VCaP (cell line): ENCODE measurements at regions not wholly inside any gene's neighbourhood (a gene's known extent, or its start where the extent isn't known, plus 50 kb on each side); places are given as distances from the start of the nearest gene placed in this dataset.

Experiments used
- H3K27ac ChIP-seq: fragments of 450-650 bp; 2 replicates; pipeline ENCODE4 v1.5.1; 2017
- CTCF ChIP-seq: fragments of 450-650 bp; conservative IDR thresholded peaks from 2 replicates; pipeline ENCODE4 v1.5.1; 2017; ENCODE audit warnings: mild to moderate bottlenecking, moderate library complexity

GRCh38 chr2:146931109-146931508 is 913.7 kb upstream of the ACVR2A start:
- H3K27ac ChIP-seq: no peak overlapping the region
- no peak for TF ChIP-seq CTCF

GRCh38 chr2:146927080-146927711 is 917.6 kb upstream of the ACVR2A start:
- TF ChIP-seq CTCF: peak; percentile 86
- H3K27ac ChIP-seq: no peak overlapping the region

DNA sequence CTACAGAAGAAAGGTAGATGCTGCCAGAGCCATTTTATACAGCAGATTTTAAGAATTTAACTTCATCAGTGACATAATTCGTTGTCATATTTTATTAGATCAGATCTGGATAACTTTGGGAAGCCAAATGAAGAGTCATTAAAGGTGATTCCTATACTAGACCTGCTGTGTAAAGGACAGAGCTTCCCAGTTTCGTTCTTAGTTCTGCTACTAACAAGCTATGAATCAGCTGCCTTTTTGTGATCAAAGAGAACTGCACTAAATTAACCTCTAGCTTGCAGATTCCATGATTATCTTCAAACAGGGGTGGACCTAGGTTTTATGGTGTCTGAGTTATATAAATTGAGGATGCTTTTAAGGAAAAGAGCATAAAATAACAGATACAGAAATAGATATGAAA is 926.5 kb upstream of the ACVR2A start:
- no peak overlapping the region for H3K27ac ChIP-seq
- TF ChIP-seq CTCF: no peak

DNA sequence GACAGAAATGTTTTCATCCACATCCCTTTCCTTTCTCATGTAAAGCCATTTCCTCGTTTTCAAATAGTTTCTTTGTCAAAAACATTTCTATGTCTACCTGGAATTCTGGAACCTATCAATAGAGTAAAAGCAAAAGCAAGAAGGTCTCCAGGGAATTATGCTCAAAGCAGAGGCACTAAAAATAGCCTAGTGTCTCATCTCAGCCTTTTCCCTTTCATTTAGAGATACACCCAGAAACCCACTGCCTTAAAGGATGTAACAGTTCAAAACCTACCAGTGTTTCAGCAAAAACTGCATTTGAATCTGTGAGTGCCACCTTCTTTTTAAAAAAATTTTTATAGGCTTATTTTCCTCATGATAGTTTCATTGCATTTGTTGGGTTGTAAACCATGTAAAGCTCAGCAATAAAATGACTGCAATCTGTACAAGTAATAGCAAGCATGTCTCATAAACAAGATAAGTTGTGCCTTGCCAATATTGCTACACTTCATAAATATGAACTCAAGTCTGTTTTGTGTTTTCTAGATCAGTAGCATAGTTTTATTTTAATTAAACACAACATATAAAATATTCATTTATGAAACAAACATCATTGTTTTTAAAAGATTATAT is 927.3 kb upstream of the ACVR2A start:
- no peak overlapping the region for H3K27ac ChIP-seq
- no peak for TF ChIP-seq CTCF

DNA sequence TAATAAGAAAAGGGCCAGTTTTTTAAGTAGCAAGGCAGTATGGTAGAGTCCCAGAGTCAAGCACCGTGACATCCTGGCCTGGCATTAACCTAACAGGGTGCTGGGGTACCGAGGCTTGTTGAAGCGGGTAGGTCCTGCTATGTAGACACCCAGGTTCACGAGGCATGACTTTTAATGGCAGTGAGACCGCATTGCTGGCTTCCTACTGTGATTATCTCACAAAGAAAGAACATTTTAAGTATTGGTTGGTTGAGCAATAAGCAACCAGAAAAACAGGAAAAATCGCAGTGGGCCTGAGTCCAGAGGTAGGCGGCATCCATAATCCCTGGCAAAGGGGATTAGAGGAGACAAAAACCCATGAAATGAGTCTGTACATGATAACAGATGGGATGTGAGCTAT is 927.9 kb upstream of the ACVR2A start:
- no peak overlapping the region for H3K27ac ChIP-seq
- TF ChIP-seq CTCF: no peak

DNA sequence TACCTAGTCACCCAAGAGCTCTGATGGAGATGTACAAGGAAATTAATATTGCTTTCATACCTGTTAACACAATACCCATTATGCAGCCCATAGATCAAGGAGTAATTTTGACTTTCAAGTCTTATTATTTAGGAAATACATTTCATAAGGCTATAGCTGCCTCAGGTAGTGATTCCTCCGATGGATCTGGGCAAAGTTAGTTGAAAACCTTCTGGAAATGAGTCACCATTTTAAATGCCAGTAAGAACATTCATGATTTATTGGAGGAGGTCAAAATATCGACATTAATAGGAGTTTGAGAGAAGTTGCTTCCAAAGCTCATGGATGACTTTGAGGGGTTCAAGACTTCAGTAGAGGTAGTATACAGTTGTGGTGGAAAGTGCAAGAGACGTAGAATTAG is 931.4 kb upstream of the ACVR2A start:
- no peak for TF ChIP-seq CTCF
- H3K27ac ChIP-seq: no peak overlapping the region

- no peak overlapping the region for H3K27ac ChIP-seq
- no peak for TF ChIP-seq CTCF
Observed at GRCh38 chr2:146912536-146912935, 932.3 kb upstream of the ACVR2A start.
